Kidney glomerular epithelial cell (primary cell): ENCODE measurements at regions not wholly inside any gene's neighbourhood (a gene's known extent, or its start where the extent isn't known, plus 50 kb on each side); places are given as distances from the start of the nearest gene placed in this dataset.

Source experiments
- DNase-seq: peaks from one replicate; lab custom pipeline; 2025; lab: John Stamatoyannopoulos, UW

DNA sequence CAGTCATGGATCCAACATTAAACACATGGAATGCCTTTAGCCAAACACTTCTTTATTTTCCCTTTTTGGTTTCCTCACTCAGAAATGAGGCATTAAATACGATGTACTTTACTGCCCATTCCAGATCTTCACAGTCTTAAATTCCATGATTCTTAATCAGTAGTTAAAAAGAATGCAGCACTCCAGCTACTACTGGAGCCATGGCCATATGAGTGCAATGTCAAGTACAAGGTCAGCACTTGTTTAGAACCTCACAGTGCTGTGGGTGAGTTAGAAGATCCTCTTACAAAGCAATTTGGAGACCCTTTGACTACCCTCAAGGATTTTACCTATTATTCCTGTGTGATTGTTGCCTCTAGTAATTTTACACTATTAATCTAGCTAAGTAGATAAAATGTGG is 550.3 kb upstream of the LRRTM1 start:
- no peak for DNase-seq

DNA sequence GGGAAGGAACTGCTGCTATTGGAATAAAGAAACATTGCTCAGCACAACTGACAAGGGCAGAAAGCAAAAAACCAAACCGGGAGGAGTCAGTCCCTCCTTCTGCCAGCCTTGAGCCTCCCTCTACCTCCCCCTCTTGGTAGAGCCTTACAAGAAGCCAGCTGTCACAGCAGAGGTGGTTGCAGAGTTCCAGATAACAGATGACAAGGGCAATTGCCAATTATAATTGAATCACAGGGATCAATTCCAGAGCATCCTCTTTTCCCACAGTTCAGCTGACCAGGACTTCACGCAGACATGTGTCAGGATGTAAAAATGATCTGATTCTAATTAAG is 548.2 kb upstream of the LRRTM1 start:
- DNase-seq: no peak

DNA sequence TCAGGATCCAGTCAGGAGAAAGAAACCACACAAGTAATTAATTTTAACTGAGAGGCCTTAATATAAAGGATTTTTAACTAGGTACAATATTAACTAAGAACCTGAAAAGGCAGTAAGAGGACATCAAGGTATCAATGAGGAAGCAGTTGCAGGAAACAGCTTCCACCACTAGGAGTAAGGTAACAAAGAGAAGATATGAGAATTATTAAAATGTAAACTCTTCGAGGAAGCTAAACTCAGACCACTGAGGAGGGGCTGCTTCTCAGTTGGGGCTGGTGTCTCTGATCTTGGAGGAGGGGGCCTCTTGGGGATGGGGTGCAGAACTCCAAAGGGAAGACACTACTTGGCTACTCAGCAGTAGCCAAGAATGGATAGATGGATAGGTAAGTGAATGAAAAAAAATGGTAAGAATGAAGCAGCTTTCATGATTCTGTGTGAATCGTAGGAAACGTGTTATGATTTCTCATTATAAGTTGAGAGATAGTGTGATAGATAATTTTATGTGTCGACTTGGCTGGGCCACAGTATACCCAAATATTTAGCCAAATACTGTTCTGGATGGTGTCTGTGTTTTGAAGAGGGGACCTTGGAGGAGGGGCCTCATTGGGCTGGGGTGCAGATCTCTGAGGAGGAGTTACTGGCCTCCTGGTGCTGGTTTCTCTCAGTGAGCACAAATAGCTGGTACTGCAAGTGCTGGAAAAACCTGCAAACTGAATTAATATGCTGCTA is 547.7 kb upstream of the LRRTM1 start:
- DNase-seq: no peak

DNA sequence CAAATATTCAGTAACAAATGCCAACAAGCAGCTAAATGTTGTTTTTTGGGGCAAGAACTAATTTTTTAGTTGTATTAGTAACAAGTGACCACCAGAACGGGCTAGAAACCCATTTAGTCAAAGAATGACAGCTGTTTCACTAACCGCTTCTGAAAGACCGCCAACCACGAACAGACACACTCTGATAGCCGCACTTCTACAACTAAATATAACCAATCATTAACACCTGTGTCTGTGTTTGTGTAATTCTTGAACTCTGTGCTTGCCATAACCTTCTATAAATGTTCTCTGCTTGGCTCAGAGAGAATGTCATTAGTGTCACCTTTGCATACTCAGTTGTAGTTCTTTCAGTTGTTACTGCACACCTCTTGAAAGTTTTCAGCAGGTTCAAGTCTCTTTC is 526.3 kb upstream of the LRRTM1 start:
- DNase-seq: no peak

DNA sequence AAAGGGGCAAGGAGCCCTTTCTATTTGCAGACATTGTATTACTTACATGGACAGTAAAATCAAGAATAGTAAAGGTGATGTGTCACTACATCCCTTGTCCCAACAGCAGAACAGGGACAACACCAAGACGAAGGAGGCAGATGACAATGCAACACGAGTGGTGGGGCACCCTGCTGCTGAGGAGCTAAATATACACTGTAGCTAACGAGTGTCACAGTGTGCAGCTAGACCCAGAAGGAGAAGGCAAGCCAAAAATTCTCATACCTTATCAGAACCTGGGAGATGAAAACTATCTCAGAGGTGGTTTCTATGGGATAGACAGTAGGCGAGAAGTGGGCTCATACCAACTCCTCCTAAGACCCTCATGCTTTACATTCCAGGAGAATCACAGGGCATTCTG is 518.4 kb upstream of the LRRTM1 start:
- no peak for DNase-seq

DNA sequence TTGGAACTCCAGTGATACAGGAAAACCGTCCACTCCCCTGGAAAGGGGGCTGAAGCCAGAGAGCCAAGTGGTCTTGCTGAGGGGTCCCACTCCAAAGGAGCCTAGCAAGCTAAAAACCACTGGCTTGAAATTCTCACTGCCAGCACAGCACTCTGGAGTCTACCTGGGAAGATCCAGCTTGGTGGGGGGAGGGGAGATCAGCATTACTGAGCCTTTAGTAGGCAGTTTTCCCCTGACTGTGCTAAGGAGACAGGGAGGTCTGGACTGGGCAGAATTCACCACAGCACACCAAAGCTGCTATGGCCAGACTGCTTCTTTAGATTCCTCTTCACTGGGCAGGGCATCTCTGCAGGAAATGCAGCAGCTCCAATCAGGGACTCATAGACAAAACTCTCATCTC is 510.7 kb upstream of the LRRTM1 start:
- DNase-seq: no peak

DNA sequence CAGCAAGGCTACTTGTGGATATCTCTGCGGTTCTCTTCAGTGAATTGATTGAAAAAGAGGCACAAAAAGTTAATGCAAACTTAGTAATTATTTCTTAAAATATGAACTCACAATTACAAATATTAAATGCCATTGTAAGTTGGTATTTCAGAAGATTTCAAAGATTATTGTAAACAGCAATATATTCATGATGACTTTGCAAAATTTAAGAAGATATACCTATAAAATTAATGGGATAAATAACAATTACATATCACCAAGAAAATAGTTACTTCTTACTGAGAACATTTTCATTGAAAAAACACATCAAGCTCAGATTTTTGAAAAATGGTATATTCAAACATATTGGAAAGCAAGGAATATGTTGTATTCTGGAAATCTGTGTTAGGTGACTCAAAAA is 482.0 kb upstream of the LRRTM1 start:
- no peak for DNase-seq

DNA sequence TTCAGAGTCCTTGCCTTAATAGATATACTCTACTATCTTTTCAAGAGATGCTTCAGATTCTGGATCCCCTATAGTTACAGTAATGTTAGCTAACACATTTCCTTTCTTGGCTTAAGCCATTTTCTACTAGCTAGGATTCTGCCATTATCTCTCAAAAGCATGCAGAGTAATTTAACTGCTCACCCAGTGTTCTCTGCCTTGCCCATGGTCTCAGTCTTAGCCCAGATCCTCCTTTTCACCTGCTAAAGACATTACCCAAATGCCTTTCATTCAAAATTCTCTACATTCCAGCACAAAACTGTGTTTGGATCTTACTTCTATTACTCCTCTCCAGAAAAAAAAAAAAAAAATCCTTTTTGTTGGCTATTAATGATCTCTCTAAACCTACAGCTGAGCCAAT is 474.2 kb upstream of the LRRTM1 start:
- no peak for DNase-seq

DNA sequence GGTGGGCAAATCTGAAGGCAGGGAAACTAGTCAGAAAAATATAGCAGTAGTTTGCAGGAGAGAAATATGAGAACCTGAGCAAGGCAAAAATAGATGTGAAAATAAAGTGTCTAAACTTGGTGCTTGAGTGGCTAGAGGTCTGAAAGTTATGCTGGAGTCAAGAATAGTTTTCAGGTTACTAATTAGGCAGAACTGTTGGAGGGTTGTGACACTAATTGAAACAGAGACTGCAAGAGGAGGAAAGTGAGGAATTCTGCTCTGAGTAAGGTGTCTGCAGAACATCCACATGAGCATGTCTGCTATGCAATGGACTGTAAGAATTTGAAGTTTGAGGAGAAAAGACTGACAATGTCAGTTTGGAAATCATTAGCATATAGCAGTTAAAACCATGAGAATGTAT is 444.0 kb upstream of the LRRTM1 start:
- DNase-seq: no peak

DNA sequence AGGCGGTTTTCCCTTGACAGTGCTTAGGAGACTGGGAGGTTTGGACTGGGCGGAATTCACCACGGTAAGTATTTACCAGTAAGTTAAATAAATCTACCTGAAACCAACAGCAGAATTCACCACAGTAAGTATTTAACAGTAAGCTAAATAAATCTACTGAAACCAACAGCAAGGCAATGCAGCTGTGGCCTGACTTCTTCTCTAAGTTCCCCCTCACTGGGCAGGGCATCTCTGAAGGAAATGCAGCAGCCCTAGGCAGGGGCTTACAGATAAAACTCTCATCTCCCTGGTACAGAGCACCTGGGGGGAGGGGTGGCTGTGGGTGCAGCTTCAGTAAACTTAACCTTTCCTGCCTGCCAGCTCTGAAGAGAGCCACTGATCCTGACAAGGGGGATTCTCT is 432.5 kb upstream of the LRRTM1 start:
- DNase-seq: no peak

DNA sequence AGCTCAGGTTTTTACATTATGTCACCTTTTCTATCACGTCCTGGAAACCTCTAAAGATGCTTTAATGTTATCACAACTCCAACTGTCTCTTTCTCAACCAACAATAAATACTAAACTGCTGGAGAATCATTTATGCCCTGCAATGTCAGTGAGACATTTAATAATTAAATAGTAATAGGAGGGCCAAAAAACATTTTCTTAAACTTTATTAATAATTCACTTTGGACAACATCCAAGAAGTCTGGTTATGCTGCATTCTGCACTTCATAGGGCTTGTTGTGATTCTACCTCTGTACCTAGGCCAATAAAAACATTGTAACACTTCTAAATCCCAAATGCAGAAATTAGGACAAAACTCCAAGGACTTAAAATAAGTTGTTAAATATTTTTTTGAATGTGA is 420.4 kb upstream of the LRRTM1 start:
- no peak for DNase-seq

DNA sequence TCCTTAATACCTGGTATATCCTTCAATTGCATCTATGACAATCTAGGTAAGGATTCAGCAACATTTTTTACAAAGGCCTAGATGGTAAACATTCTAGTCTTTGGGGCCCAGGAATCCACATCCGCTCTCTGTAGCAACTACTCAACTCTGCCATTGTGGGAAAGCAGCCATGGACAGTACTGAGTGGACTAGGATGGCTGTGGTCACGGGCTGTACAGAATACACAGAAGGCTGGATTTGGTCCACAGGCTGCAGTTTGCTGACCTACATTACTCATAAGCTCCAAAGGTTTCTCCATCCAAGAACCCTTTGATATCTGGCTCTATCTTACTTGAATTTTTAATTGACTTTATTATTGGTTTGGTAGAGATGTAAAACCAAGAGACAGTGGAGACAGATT is 418.3 kb upstream of the LRRTM1 start:
- no peak for DNase-seq

DNA sequence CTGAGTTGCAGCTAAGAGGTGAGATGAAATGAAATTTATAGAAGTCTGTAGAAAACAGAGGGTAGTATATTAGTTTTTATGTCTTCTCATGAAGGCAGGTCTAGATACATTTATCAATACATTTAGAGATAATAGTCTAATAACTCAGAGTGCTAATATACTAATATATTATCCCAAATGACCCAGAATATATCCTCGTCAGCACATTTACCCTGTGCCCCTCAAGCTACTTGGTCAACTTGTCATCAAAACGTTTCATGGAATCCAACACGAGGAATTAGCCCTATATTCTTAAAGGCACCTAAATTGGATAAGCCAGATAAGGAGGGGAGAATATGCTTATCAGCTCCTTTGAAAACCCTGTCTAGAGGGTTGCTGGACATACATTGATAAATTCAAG is 415.1 kb upstream of the LRRTM1 start:
- DNase-seq: no peak

DNA sequence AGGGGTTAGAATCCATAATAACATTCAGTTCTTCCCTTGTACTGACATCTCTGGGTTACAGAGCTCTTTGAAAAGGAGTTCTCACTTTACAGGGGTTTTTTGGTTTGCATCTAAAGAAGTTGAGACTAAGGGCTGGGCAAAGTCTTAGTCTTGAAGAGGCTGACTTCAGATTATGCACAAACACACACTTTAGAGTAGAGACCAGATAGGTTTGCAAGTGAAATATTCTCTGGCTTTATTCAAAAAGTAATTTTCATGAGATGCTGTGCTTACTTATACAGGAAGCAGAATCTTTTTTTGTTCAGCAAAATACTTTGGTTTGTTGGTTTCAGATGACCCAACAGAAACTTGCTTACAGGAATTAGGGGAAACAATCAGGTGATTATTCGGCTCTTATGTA is 410.9 kb upstream of the LRRTM1 start:
- DNase-seq: no peak

DNA sequence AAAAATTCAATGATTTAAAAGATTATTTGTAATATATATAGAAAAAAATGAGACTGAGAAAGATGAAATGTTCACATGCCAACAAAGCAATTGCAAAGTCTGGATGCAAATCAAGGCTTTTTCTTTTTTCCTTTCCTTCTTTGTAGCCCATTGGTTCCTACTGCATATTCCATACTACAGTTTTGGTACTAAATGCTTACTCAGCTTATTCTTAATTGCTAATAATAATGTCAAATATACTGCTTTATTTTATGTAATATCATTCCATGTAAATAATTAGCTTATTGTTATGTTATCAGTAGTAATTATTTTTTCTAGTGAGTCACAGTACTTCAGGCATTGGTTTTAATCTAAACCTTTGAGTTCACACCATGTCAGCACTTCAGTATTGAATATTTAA is 407.4 kb upstream of the LRRTM1 start:
- no peak for DNase-seq

DNA sequence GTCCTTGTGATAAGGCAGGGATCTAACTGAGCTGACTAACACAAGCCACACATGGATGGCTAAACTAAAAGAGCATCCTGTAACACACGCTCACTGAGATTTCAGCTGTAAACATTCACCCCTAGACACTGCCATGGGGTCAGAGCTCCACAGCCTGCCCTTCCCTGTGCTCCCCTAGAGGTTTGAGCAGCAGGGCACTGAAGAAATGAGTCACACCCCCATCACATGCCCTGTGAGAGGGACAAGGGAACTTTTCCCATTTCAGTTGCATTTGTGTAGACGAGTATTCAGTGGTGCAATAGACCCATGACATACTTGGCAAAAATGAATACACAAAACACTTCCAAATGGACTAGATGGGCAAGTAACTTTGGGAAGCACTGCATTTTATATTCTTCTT is 402.4 kb upstream of the LRRTM1 start:
- DNase-seq: no peak

DNA sequence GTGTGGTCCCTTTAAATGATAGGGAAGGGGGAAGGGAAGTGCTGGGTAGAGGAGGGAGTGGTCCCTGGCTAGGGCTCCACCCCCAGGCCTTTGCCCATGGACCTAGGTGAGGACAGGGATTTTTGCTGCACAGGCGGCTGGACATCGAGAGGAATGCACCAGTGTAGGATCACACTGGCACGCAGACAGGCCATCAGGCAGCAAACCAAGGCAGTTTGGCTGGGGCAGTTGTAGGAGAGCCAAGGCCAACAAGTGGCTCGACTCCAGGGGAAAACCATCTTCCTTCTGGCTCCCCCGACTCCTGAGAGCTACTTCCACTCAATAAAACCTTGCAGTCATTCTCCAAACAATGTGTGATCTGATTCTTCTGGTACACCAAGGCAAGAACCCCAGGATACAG is 402.0 kb upstream of the LRRTM1 start:
- DNase-seq: no peak

DNA sequence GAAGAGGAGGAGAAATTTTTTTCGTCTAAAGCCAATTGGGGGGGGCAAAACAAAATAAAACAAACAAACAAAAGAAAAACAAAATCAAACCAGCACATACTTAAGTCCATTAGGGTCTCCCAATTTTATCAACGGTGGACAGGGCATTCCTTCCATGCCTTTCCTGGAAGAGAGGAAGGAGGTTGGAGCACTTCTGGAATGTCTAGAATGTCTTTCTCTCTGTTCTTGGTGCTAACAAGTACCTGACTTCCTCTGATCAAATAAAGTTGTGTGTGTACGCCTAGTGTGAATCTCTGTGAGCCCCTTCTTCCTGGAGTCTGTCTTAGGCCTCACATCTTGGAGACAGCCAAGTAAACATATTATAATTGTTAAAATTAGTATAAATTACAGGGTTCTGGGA is 399.0 kb upstream of the LRRTM1 start:
- no peak for DNase-seq

DNA sequence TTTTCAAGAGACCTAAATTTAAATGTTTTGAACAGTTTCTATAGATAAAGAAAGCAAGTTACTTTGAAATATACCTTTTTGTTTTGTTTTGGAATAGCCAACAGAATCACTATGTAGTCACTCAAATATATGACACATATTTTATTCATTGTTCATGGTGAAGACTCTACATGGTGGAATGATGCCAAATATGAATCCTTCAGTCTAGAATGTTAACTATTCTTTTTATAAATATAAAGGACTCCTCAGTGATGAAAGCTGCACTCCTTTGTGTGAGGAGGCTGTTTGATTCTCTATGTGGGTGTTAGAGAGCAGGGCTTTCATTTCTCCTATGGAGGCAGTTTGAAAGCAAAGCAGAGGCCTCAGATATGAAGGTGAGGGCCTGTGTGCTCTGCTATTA is 396.4 kb upstream of the LRRTM1 start:
- no peak for DNase-seq
